ENCODE measurements at regions not wholly inside any gene's neighbourhood (a gene's known extent, or its start where the extent isn't known, plus 50 kb on each side); places are given as distances from the start of the nearest gene placed in this dataset.

DNA sequence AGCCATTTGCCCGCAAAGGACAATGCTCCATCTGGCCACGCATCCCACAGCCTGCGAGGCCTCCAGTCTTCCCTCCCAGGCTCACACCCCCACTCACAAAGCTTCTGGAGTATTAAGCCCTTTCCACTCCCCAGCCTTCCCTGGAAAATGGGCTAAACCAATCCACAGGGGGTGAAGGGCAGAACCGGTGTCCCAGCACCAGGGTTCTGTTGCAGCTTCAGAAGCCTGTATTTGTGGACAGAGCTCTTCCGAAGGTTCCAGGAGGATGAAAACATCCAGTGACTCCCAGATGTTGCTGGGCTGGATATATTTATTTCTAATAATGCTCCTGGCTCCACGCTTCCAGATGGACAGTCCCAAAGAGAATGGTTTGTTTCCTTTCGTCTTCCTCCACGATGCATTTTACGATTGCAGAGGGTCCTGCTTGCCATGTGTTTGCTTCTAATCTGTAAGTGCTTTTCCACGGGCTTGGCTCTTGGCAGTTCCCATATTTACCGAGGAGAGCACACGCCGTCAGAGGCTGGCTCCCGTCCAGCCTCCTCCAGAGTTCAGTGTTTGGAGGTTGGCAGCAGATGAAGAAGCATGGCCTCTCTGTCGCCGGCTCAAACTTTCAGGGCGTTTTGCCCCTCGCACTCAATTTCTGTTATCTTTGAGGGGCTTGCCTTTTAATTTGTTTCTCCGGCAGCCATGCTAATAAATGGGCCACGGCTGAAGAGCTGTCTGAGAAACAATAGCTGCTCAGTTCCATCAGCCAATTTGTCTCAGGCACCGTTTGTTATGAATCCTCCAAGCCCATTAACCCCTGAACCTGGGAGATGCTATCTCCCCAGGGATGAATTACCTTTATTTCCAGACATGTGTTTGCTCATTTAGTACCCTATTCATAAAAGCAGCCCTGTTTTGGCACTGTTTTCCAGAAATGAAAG is 367.9 kb upstream of the PROK2 start:
- TF ChIP-seq EP300 (IDR thresholded peaks at IDR 0.05; ENCODE audit: low read depth): no peak
- TF ChIP-seq, protein P1, sequence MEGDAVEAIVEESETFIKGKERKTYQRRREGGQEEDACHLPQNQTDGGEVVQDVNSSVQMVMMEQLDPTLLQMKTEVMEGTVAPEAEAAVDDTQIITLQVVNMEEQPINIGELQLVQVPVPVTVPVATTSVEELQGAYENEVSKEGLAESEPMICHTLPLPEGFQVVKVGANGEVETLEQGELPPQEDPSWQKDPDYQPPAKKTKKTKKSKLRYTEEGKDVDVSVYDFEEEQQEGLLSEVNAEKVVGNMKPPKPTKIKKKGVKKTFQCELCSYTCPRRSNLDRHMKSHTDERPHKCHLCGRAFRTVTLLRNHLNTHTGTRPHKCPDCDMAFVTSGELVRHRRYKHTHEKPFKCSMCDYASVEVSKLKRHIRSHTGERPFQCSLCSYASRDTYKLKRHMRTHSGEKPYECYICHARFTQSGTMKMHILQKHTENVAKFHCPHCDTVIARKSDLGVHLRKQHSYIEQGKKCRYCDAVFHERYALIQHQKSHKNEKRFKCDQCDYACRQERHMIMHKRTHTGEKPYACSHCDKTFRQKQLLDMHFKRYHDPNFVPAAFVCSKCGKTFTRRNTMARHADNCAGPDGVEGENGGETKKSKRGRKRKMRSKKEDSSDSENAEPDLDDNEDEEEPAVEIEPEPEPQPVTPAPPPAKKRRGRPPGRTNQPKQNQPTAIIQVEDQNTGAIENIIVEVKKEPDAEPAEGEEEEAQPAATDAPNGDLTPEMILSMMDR (IDR thresholded peaks at IDR 0.05): no peak

Data from transverse colon (tissue), 3 donors.